Lung microvascular endothelial cell (primary cell): ENCODE measurements at regions not wholly inside any gene's neighbourhood (a gene's known extent, or its start where the extent isn't known, plus 50 kb on each side); places are given as distances from the start of the nearest gene placed in this dataset.

Experiments used
- DNase-seq, 2 donors: peaks; one replicate each; pipeline versions ENCODE4 v3.0.0 to v3.0.0-alpha.2; 2010; ENCODE audit warnings: low read depth in 2 of 2

DNA sequence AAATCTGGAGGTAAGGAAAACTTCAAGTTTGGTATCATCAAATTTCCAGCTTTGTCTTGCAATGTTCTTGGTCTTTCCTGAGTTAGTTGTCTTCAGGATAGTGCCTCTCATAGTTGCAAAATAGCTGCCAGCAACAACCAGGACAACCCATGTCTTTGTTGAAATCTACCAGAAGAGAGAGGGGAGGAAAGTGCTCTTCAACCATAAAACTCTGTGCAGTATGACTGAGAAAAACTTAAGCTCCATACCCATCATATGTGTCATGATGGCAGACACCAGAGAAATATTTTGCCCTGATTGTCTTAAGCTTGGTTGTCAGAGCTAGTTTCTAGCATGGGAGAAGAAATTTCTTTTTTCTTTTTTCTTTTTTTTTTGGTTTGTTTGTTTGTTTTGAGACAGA lies 103.3 kb downstream of the SPRY2 start:
- DNase-seq = no peak

DNA sequence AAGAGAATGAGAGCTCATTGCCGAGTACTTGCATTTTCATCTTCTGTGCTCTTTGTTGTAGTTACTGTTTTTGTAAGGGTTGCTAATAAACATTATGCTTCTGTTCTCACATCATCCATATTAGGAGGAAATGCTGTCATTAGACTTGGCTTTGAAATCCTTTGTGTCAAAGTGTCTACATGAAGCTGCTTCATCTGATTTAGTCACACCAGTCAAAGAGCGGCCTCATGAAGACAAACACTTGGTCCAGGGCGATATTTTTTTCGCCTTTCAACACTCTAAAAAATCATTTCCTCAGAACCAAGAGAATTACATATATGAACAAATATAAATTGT lies 105.0 kb downstream of the SPRY2 start:
- peak; percentile 91 to 94 for DNase-seq

DNA sequence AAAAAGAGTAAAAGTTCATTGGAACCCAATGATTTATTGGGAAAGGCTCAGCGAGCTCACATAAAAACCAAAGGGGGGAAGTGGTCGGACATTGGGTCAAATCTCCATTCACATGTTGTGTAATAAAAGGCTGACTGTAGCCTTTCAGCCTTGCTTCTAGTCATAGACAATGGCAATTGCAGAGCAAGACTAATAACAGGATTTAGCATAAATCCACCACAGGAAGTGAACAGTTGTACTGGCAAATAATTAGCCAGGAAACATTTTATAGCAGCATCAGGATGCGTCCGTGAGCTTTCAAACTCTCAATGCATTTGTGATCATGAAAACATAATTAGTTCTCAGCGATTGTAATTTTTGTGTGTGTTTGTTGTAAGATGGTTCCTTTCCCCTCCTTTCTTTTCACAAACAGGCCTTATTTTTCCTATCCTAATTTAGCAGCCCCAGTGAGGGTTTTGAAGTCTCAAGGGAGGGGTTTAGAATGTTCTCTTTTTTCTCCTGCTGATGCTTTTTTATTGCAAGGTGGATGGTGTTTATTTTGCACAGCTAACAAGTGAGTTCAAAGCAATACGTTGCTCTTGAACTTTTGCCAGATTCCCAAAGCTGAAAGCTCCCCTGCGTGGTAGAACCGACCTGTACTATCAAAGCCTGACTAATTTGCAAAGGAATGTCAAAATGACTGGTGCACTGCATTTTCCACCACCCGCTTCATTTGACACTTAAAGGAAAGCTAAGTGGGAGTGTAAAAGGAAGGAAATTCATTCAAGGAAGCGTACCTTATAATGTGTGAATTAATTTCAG lies 105.6 kb downstream of the SPRY2 start:
- DNase-seq = peak; percentile 84 to 90

DNA sequence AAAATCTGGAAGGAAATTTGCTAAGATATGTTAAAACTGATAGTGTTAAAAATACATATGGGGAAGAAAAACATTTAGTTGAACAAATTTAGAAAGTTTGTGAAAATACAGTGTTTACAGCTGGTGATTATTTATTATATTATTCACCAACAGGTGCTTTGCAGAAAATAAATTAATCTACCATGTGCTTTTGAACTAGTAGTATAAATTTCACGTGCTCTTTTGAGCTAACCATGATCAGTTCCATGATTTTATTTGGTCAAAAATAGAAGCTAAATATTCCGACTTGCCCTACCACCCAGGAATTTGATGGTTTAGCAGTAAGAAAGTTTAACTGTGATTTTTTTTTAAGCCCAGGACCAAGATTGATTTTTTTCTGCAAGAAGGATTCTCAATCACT lies 113.3 kb downstream of the SPRY2 start:
- no peak for DNase-seq

DNA sequence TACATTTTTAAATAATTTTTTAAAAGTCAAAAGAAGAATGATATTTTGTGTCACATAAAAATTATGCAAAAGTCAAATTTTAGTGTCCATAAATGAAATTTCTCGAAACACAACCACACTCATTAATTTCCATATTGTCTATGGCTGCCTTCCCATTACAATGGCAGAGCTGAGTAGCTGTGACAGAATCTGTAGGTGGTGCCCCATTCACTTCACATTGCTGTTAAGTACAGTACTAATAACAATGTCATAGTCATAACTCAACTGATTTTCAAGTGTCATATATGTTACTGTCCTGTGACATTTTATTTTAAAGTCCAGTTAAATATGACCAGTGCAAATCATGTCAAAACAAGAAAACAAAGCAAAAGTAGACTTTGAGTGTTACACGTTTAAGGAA lies 114.3 kb downstream of the SPRY2 start:
- DNase-seq = no peak

DNA sequence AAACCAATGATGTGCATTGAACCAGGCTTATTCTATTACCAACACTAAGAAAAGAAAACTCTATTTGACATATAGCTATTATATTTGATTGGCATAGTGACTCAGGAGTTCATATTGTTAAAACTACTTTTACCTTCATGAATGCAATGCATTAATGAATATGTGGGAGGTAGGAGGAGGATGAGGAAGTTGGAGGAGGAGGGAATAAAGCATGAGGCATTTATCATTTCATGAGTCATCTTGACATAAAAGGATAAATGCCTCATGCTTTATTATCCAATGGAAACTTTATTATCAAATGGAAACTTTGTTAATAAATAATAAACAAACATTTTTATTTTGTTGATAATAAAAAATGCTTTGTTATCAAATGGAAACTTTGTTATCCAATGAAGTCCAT lies 116.5 kb downstream of the SPRY2 start:
- DNase-seq = peak; percentile 33 to 76

DNA sequence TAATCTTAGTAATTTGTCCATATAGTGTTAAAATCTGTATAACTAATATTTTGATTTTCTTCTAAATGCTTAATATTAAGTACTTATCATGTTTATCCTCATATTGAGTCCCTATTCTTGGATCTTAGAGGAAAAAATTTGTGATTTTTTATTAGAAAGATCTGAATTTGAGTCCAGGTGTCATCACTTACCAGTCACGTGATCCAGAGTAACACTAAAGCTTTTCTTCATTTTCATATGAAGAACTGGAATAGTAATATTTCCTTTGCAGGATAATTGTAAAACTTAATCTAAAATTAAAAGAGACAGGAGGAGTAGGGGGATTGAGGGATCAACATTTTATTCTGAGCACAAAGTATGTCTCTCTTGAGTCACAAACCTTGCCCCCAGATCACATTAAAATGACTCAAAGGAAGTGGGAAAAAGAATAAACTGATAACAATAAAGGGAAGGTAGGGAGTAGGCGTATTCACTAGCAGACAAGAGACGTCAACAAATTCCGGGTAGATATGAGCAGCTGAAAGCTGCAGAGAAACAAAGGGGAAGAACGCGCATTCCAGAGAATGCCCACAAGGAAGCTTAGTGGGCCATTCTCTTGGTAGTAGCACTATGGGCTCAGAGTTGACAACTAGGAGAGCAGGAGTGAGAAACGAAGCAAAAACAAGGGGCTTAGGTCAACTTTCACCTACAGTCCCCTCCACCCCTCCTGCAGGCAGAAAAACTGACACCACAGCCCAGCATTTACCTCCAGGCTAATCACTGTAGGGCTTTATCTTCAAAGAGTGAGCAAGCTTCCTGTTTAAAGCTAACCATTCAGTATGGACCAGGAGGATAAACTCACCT lies 123.1 kb downstream of the SPRY2 start:
- DNase-seq = peak; percentile 25 to 80

DNA sequence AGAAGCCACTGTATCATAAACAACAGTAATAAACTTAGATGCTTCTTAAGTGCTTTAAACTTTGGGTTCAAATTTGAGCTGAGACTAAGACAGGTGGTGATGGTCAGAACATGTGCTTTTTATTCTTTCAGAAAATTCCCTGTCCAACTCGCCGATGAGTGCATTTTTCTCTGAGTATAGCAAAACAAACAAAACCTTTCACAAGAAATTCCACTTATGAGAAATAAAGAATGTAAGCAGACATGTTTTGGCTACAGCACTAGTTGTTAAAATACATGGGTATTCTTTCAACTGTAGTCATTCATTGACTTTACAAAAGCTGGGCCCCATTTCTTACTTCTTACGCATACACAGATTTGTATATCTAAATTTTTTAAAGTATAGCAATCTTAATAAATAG lies 125.6 kb downstream of the SPRY2 start:
- no peak for DNase-seq

DNA sequence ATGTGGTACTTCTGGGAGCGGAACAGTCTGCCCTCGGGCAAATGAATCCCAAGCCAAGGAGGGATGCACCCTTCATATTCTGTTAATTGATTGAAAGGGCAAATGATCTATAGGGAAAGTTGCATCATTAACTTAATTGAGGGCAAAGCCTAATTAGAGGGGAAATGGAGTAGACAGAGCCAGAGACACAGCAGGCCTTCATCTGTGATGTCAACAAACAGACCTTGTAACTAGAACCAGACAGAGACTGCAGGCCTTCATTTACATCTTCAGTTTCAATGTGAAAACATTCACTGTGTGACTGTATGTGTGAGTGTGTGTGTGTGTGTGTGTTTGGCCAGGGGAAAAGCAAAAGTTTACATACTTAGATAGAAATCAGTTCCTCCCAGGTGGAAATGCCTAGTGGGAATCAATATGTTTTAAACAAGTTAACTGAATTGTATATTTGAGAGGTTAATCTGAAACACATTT lies 126.4 kb downstream of the SPRY2 start:
- DNase-seq = no peak

DNA sequence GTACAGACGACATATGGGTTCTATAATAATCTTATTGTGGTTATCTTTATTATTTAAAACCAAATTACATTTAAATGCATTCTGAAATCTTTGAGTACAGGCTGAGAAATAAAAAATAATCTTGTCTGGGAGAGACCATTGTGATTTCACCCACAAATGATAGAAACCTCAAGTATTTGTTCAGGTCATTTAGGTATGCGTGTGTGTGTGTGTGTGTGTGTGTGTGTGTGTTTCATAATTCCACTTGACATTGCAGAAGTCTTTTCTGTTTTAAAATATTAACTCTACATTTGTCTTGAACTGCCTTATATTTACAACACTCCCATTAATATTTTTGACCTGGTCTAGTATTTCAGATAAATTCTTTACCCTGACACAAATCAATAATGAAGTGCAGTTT lies 126.9 kb downstream of the SPRY2 start:
- no peak for DNase-seq

DNA sequence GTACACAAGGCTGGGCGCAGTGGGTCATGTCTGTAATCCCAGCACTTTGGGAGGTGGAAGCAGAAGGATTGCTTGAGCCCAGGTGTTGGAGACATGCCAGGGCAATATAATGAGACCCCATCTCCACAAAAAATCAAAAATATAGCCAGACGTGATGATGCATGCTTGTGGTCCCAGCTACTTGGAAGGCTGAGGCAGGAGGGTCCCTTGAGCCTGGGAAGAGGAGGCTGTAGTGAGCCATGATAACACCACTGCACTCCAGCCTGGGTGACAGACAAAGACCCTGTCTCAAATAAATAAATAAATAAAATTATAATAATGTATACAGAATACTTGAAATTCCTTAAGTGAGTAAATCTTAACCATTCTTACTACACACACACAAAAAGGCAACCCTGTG lies 127.7 kb downstream of the SPRY2 start:
- no peak for DNase-seq

DNA sequence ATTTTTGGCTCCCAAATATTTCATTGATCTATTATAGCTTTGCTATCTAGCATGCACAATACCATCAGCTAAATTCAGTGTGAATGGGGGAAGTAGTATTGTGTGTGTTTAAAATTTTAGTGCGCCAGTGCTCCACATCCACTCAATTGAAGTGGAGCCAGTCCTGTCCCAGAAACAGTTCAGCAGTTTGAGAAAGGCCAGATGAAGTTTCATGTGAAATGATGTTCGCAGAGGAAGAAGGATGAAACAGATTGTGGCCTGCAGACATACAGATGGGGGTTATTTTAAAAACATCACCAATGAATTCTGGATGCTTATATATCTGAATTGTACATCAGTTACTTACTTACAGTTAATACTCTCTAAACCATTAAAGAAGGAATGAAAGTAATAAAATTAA lies 129.4 kb downstream of the SPRY2 start:
- no peak for DNase-seq

DNA sequence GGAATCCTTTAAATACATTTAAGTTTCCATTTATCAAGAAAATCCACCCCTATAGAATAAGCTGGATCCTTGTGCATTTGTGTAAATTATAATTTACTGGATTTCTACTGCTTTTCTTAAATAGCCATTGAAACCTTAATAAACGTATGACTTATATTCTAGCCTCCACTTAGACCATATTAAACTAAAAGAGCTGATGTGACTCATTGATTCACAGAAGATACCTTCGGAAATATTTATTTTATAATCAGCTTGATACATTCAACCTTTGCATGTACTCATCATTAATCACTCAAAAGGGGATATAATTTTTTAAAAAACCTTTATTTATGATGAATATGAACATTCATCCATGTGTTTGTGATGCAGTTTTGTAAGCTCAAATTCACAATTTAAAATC lies 136.3 kb downstream of the SPRY2 start:
- DNase-seq = no peak

DNA sequence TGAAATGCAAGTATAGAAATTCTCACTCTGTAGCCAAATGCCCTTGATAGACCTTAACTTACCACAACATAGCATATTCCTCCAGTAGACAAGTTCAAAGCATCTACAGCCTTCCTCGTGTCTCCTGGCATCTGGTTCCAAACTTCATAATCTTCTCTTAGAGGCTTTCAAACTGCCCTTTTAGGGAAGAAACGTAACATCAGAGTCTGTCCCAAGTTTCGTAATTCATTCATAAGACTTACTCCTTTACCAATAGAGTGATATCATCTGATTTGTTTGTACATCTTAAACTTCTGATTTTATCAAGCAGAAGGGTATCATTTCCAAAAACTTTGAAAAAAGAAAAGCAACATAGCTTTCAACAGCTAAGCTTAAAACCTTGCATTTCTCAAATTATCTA lies 137.4 kb downstream of the SPRY2 start:
- no peak for DNase-seq

DNA sequence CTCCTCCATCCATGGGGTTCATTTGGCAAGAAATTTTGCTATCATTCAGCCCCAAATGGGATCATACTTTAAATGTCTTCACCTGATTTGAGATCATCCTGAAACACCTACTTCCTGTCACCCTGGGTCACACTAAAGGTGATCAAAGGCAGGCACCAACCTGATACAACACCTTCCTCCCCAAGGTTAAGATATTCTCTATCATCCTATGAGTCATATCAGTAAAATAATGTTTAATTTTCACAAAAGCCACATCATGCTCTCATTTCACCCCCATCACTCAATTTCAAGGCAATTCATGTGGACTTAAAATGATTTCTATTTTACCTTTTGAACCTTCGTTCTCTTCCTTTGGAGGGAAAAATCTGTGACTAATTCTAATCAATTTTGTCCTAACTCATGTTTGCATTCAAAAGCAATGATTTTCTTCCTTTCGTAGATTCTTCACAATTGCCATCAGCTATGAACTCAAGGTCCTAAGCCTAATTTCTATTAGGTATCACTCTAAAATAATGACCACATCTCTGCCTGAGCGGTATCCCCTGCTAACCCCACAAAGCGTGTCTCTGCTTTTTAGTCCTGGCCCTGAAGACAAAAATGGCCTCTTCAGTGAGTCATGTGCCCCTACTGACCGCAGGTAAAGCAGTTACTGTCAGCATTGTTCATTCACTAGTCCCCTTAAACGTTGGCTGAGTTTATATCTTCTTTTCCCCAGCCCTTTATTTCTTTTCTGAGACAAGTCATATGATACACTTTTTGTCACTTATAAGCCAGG lies 139.0 kb downstream of the SPRY2 start:
- no peak for DNase-seq

DNA sequence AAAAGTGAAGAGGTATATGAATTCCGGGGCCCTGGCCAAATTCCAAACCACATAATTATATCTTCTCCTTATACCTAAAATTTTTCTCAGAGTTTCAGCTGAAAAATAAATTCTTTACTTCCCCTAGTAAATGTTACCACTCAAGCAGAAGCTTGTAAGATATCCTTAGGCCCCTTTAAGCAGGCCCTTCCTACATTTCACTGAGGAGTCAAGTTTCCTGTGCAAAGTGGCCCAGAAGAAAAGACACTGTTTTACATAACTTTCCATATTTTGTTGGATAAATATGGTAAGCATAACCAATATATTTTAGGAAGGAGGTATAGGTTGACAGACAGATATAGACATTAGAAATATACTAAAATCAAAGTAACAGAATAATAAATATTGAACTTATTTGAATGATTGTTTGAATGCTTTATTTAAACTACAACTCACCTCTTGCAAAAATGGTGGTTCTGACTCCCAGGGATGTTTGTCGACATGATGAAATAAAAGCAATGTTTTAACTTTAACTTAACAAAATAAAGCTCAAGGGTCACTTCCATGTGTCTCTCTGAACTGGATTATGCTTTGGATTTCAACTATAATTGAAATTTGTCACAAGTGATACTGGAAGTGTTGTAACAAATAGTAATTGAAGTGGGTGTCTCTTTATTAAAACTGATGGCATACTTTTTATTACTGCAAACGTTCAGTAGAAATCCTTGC lies 141.2 kb downstream of the SPRY2 start:
- DNase-seq = no peak

DNA sequence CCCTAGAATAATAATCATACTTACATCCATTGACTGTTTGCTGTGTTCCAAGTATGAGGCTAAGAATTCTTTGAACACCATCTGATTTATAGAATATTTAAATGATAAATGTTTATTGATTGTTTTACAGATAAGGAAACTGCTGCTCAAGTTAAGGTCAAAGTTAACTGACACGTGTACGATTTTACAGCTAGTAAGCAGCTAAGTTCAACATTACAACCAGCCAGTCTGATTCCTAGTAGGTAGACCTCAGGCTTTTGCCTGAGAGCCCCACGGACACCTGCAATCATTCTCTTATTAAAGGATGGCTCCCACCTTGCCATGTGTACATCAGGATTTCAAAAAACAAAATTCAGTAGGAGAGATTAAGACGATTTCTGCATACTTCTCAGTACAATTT lies 141.9 kb downstream of the SPRY2 start:
- no peak for DNase-seq

DNA sequence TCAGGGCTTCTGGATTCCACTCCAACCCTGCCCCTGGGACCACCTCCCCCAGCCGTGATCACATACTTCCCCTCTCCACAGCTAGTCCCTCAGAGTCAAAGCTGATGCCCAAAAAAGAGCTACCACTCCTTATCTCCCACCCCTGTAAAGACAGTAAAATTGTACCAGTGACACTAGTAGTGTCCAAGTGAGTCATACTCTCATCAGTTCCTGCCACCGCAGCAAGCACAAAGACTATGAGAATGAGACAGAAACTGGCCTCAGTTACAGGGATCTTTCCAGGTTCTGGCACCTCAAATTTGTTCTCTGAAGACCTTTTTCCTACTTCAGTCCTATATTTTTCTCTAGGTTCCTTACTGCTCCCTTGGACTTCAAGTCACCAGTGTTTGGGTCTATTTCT lies 144.2 kb downstream of the SPRY2 start:
- peak; percentile 22 to 37 for DNase-seq

DNA sequence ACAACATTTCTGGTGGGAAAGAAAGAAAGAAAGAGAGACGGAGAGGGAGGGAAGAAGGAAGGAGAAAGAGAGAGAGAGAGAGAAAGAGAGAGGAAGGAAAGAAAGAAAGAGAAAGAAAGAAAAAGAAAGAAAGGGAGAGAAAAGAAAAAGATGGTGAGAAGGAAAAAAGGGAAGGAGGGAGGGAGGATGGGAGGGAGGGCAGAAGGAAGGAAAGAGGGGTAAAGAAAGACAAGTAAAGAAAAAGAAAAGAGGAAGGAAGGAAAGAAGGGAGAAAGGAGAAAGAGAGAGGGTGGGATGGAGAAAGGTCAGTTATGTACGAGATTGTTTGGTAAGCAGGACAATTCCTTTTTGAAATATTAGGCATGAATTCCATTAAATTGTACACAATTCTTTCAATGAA lies 145.3 kb downstream of the SPRY2 start:
- DNase-seq = no peak

DNA sequence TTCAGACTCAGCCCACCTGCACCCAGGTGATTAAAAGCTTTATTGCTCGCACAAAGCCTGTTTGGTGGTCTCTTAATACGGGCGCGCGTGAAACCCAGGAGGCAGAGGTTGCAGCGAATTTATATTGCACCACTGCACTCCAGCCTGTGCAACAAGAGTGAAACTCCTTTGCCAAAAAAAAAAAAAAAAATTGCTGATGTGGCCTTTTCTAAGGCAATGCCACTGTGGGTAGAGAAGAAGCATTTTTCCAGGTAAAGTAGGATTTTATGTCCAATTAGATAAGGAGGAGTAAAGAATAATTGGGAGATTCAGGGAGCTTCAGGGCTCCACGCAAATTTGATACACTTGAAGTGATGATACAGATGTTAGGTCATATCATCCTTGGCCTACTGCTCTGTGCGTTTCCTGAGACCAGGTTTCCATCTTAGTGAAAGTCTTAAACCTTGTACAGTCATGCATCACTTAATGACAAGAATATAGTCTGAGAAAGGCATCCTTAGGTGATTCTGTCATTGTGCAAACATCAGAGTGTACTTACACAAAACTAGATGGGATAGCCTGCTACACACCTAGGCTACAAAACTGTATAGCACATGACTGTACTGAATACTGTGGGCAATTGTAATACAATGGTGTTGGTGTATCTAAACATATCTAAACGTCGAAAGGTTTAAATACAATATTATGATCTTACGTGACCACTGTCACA lies 150.9 kb downstream of the SPRY2 start:
- DNase-seq = no peak
